HUES6 (cell line): ENCODE measurements at regions not wholly inside any gene's neighbourhood (a gene's known extent, or its start where the extent isn't known, plus 50 kb on each side); places are given as distances from the start of the nearest gene placed in this dataset.
A peak's percentile ranks its signal among the peaks of the same experiment; 100 is the strongest.
"Not testable (repeated sequence)": the region's sequence is repeated elsewhere in the genome, so short reads cannot be mapped to it uniquely, and the experiment has no call there.

Experiments
- H3K27ac ChIP-seq: 2 replicates; pipeline ENCODE4 v1.7.0; 2013; ENCODE audit warnings: low read depth, mild to moderate bottlenecking, low read length, inconsistent platforms
- H3K27me3 ChIP-seq: 2 replicates; pipeline ENCODE4 v1.6.1; 2013; ENCODE audit warnings: low read length; ENCODE audit not compliant: control insufficient read depth, insufficient read depth
- H3K36me3 ChIP-seq: 2 replicates; pipeline ENCODE4 v1.6.1; 2013; ENCODE audit warnings: low read length; ENCODE audit not compliant: control insufficient read depth, insufficient read depth
- H3K4me1 ChIP-seq: 2 replicates; pipeline ENCODE4 v1.6.1; 2013; ENCODE audit warnings: low read length; ENCODE audit not compliant: control insufficient read depth, insufficient read depth
- H3K4me3 ChIP-seq: 2 replicates; pipeline ENCODE4 v1.5.1; 2013; ENCODE audit warnings: low read depth, low read length
- H3K9ac ChIP-seq: one replicate; pipeline ENCODE4 v1.6.1; 2013; ENCODE audit warnings: mild to moderate bottlenecking, low read length
- H3K9me3 ChIP-seq: 2 replicates; pipeline ENCODE4 v1.6.1; 2013; ENCODE audit warnings: low read depth, low read length; ENCODE audit not compliant: control insufficient read depth, insufficient read depth

DNA sequence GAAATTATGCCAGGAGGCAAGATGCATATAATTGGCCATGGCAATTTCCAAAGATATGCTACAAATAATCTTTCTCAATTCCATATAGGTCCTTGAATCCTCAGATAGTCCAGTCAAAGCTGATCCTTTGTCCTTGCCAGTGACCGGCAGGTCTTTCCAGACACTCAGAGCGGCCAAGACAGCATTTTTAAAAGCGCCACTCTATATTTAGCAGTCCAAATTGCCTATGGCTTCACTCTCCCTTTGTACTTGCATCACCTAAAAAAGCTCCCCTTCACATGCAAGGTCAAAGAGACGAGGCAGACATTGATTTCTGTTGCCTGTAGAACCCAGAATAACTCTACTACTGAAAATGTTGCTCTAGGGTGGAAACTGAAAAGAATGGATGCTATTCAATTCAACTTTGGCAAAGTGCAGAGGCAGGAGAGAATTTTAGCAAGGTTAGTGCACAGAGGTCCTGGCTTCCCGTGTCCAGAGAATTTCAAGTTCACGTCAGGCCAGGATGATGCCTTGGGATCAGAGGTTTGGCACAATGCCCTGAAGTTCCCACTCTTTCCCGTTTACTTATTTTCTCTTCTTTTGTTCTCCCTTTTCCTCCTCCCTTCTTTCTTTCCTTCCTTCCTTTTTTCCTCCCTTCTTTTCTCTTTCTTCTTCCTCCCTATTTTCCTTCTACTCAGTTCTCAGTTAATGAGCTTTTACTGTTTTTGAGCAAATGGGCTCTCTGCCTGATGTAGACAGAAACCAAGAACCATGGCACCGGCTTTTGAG lies 108.5 kb downstream of the KCNK1 start:
- H3K27me3 ChIP-seq = no peaks in the 10 kb centered on the region
- peaks cover 13% of the 10 kb centered on the region; the same call in 1 of the 2 replicates for H3K9me3 ChIP-seq

DNA sequence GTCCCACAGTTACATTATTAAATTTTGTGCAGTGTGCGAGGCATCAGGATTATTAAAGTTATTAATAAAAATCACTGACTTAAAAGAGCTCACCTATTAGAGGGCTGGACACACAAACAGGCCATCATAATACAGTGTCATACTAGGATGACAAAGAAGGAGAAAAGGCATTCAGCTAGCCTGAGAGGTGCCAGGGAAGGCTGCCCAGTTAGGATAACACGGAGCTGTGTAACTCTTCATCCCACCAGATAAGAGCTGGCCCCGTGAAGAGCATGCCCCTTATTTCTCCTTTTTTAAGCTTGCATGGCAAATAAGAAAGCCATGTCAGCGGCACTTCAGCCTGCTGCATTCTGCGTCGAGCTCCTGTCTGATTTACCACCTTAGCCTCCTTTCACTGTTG lies 109.5 kb downstream of the KCNK1 start:
- H3K9ac ChIP-seq = no peak overlapping the region
- no peak overlapping the region for H3K27ac ChIP-seq
- no peaks in the 10 kb centered on the region for H3K27me3 ChIP-seq
- peaks cover 31% of the 10 kb centered on the region for H3K4me1 ChIP-seq
- H3K36me3 ChIP-seq = no peaks in the 10 kb centered on the region
- no peak overlapping the region for H3K4me3 ChIP-seq
- peaks cover 5% of the 10 kb centered on the region; the same call in 1 of the 2 replicates for H3K9me3 ChIP-seq

More for the DNA sequence above, 108.5 kb downstream of the KCNK1 start:
- Histone ChIP-seq H3K9ac (no peak overlapping the region), H3K4me1 (peaks cover 31% of the 10 kb centered on the region), H3K4me3 (no peak overlapping the region), H3K36me3 (no peaks in the 10 kb centered on the region), H3K27ac (no peak overlapping the region)

GRCh38 chr1:233724131-233724631 lies 110.3 kb downstream of the KCNK1 start:
- not testable (repeated sequence) for H3K4me3 ChIP-seq, H3K36me3 ChIP-seq, H3K9ac ChIP-seq, H3K27me3 ChIP-seq, H3K27ac ChIP-seq, H3K9me3 ChIP-seq
- H3K4me1 ChIP-seq = peaks cover 31% of the 10 kb centered on the region

DNA sequence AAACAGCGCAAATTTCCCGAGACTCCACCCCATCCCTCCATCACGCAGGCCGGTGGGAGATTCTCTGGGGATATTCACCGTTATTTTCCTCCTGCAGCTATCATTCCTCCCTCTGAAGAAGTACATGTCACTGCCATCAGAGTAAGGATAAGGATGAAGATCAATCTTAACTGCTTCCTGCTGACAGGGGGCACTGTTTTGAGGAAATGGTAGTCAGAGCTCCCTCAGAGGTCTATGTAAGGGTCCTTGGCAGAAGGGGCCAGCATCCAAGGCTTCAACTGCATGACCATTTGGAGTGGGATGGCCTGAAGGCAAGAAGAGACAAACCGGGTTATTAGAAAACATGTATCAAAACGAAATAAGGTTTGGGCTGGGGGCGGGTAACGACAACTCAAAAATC lies 111.5 kb downstream of the KCNK1 start:
- no peak overlapping the region for H3K4me3 ChIP-seq
- H3K4me1 ChIP-seq = peaks cover 37% of the 10 kb centered on the region
- H3K9me3 ChIP-seq = peaks cover 5% of the 10 kb centered on the region; the same call in 1 of the 2 replicates
- no peak overlapping the region for H3K9ac ChIP-seq
- no peaks in the 10 kb centered on the region for H3K36me3 ChIP-seq
- H3K27me3 ChIP-seq = no peaks in the 10 kb centered on the region
- H3K27ac ChIP-seq = no peak overlapping the region

DNA sequence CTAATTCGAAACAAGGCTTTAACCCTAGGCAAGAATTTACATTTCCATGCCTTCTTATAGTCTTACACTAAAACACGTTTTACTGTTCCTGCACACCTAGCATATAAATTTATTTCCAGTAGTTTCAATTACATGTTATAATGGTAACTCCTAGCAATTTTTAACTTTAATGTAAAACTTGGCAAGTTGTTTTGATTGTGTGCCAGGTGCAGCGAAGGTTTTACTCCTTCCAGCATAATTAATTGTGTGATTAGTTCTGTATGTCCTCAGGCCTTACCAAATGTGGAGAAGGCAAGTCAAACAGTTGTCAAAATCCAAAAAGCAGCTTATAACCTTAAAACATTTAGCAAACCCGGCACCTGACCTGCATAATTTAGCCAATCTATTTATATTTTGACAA lies 114.8 kb downstream of the KCNK1 start:
- Histone ChIP-seq H3K9me3 (peaks cover 5% of the 10 kb centered on the region; the same call in 1 of the 2 replicates), H3K36me3 (no peaks in the 10 kb centered on the region), H3K27me3 (no peaks in the 10 kb centered on the region), H3K4me3 (no peak overlapping the region), H3K9ac (no peak overlapping the region), H3K27ac (no peak overlapping the region), H3K4me1 (peaks cover 28% of the 10 kb centered on the region)

DNA sequence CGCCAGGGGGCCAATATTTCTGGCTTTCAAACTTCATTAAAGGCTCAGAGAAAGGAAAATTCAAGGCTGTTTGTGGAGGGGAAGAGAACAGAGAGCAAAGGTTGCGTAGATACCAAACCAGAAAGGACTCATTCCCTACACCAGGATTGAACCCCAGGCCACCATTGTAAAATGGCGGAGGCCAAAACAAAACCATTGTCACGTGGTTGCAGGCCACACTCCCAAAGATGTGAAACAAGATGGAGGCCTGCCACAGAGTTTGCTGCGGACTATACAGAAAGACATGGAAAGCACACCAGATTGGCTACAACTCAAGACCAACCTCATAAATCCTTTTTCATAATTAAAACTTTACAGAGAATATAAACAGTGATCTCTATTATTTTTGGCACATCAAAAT lies 116.5 kb downstream of the KCNK1 start:
- H3K27ac ChIP-seq = peak overlapping the region; percentile 55; the same call in 1 of the 2 replicates

DNA sequence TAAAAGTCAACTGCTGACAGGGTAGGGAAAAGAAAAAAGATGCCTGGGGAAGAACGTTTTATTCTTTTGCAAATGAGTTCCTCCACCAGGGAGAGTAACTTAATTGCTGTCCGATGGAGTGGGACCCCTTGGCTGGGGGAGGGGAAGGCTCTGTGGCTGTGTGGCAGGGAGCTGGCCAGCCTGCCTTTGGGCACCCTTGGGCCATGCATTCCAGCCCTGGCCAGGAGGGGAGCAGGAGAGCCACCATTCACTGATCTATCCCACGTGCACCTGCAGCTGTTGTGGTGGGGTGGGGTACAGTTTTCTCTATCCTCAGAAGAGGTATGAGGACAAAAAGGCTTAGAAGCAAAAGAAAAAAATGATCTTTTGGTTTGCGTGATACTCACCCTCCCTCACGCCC lies 116.9 kb downstream of the KCNK1 start:
- no peak overlapping the region for H3K4me3 ChIP-seq
- H3K4me1 ChIP-seq = peaks cover 24% of the 10 kb centered on the region
- no peaks in the 10 kb centered on the region for H3K27me3 ChIP-seq
- H3K27ac ChIP-seq = peak overlapping the region; percentile 55; the same call in 1 of the 2 replicates
- no peaks in the 10 kb centered on the region for H3K9me3 ChIP-seq
- no peak overlapping the region for H3K9ac ChIP-seq
- no peaks in the 10 kb centered on the region for H3K36me3 ChIP-seq

More for the DNA sequence above, 116.5 kb downstream of the KCNK1 start:
- no peaks in the 10 kb centered on the region for H3K36me3 ChIP-seq
- no peaks in the 10 kb centered on the region for H3K27me3 ChIP-seq
- no peaks in the 10 kb centered on the region for H3K9me3 ChIP-seq
- no peak overlapping the region for H3K4me3 ChIP-seq
- peaks cover 28% of the 10 kb centered on the region for H3K4me1 ChIP-seq
- H3K9ac ChIP-seq = no peak overlapping the region

DNA sequence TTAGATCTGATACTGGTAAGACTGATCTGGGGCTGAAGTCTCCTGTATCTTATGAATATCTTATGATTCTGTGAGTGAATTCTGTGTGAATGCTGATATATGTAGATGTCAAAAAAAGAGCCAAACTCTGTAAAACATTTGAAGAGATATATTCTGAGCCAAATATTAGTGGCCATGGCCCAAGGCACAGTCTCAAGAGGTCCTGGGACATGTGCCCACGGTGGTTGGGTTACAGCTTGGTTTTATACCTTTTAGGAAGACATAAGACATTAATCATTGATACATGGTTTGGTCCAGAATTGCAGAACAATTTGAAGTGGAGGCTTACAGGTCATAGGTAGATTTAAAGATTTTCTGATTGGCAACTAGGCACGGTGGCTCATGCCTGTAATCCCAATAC lies 118.3 kb downstream of the KCNK1 start:
- Histone ChIP-seq H3K36me3 (no peaks in the 10 kb centered on the region), H3K27me3 (no peaks in the 10 kb centered on the region)

GRCh38 chr1:233734456-233734855 lies 120.5 kb downstream of the KCNK1 start:
- no peaks in the 10 kb centered on the region for H3K27me3 ChIP-seq
- H3K9ac ChIP-seq = no peak overlapping the region
- H3K9me3 ChIP-seq = no peaks in the 10 kb centered on the region
- peaks cover 18% of the 10 kb centered on the region for H3K4me1 ChIP-seq
- H3K27ac ChIP-seq = no peak overlapping the region
- H3K4me3 ChIP-seq = no peak overlapping the region
- H3K36me3 ChIP-seq = no peaks in the 10 kb centered on the region

More for the DNA sequence above, 118.3 kb downstream of the KCNK1 start:
- Histone ChIP-seq H3K9ac (no peak overlapping the region), H3K4me3 (no peak overlapping the region), H3K9me3 (no peaks in the 10 kb centered on the region), H3K27ac (no peak overlapping the region), H3K4me1 (peaks cover 18% of the 10 kb centered on the region)

DNA sequence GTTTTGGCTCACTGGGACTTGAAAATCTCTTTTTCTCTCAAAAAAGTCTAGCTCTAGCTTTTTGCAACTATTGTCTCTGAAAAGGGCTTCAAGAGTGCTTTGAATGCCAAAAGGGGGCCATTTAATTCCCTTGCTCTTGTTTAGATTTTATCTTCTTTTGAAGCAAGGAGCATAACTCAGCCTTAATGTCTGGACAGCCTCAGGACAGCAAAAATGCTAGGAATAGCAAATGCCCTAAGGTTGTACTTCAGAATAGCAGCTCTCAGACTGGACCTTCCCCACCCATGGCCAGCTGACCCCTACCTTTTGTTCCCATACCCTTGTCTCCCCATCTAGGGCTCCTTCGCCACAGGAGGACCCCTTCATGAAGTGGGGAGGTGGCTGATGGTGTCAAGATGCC lies 121.4 kb downstream of the KCNK1 start:
- Histone ChIP-seq H3K4me3 (no peak overlapping the region), H3K9me3 (no peaks in the 10 kb centered on the region), H3K9ac (no peak overlapping the region), H3K27me3 (no peaks in the 10 kb centered on the region), H3K4me1 (peaks cover 13% of the 10 kb centered on the region), H3K36me3 (no peaks in the 10 kb centered on the region), H3K27ac (no peak overlapping the region)

- no peak overlapping the region for H3K4me3 ChIP-seq
- H3K36me3 ChIP-seq = no peaks in the 10 kb centered on the region
- H3K9ac ChIP-seq = no peak overlapping the region
- peaks cover 8% of the 10 kb centered on the region for H3K4me1 ChIP-seq
- no peaks in the 10 kb centered on the region for H3K27me3 ChIP-seq
- no peak overlapping the region for H3K27ac ChIP-seq
- H3K9me3 ChIP-seq = no peaks in the 10 kb centered on the region
These were observed 121.9 kb downstream of the KCNK1 start for GRCh38 chr1:233735847-233736246.
